Activated CD8-positive, alpha-beta memory T cell treated with anti-CD3 and anti-CD28 coated beads for 24 hours (primary cell): ENCODE measurements at regions not wholly inside any gene's neighbourhood (a gene's known extent, or its start where the extent isn't known, plus 50 kb on each side); places are given as distances from the start of the nearest gene placed in this dataset.
A peak's percentile ranks its signal among the peaks of the same experiment; 100 is the strongest.

Experiments
- DNase-seq: peaks from one replicate; pipeline ENCODE4 v3.0.0-alpha.2; 2020

DNA sequence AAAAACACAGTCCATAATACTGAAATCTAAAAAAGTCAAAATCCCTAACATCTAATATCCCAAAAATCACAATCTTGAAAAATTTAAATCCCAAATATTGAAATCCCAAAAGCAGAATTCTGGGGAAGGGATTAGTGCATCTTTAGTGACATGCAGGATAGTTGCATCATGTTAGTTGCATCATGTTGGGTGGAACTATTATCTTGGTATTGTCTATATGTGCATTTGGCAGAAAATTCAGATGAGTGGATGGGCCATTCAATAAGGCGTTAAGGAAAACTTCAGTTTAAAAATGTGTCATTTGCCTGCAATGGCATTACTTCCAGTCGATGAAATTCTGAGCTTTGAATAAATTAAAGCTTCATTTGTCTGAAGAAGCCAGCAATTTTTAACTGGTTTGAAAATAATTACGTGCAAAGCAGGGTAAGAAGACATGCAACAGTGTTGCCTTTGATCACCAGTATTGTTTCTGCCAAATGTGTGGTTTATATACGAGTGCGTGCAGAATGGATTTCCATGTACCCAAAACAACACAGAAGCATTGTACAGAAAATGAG is 221.4 kb upstream of the NFE2L3 start:
- no peak for DNase-seq

DNA sequence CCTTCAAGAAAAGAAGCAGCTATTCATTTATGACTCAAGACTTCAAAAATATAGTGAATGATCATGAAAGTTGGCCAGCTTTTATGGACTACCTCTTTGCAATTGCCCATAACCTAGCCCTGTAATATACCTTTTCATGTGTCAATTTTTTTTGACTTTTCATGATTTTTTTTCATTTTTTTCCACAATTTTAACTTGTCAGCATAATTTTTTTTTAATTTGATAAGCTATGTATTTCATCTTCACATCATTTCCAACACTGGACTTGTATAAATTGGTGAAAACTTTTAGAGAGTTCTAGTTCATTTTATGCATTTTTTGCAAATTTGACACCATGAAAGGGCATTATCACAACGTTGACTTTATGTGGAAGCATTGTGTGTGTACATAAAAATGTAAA is 220.8 kb upstream of the NFE2L3 start:
- no peak for DNase-seq

GRCh38 chr7:25933921-25934320 is 218.1 kb upstream of the NFE2L3 start:
- no peak for DNase-seq

GRCh38 chr7:25940086-25940906 is 211.7 kb upstream of the NFE2L3 start:
- DNase-seq: no peak

- DNase-seq: no peak
Measured at GRCh38 chr7:25944777-25945515, 207.1 kb upstream of the NFE2L3 start.

- DNase-seq: no peak
Measured at GRCh38 chr7:25945608-25946007, 206.4 kb upstream of the NFE2L3 start.

DNA sequence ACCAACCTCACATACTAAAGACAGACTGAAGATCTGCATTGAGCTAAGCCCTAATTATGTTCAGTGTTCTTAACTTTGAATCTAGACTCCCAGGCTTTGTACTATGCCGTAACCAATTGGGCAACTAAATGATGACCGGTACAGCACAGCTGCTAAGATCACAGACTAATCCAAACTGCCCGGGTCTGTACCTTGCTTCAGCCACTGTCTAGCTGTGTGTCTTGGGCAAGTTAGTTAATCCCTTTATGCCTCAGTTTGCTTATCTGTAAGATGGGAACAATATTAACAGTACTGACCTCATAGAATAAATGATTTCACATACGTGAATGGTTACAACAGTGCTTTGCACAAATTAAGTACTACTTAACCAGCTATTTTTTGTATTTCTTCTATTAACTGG is 205.8 kb upstream of the NFE2L3 start:
- DNase-seq: no peak

- no peak for DNase-seq
Measured at GRCh38 chr7:25947669-25948516, 204.1 kb upstream of the NFE2L3 start.

DNA sequence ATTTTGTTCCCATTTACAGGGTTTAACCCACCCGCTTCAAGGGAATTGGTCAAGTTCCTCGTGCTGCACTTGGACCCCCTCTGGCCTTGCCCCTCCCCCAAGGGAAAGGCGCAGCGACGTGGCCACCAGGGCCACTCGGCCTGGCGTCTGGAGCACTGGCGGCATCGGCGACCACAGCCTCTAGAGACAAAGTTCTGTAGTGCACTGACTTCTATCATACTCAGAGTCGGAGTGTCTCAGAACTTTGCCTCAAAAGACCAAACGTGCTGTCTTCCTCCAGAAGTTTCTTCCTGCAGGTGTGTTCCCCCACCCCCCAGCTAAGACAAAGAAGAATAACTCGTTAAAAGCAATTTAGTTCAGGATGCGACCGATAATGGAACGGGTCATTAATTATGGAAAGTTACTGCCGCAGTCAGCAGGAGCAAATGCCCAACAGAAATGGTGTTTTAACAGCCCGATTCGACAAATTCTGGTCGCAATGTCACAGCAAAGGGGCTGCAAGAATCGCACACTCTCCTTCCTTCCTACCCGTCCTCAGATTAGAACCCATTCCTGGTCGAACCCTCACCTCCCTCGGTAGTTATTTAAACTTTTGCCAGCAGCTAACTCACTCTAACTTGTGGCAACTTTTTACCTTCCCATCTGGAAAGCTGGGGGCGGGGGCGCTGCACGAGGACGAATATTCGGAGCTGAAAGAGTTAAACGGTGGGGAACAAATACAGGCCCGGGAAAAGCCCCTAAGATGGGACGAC is 202.1 kb upstream of the NFE2L3 start:
- no peak for DNase-seq

GRCh38 chr7:25950488-25951413 is 201.2 kb upstream of the NFE2L3 start:
- DNase-seq: peak; percentile 87

- no peak for DNase-seq
Measured at GRCh38 chr7:25951414-25952260, 200.4 kb upstream of the NFE2L3 start.

GRCh38 chr7:25952261-25953057 is 199.5 kb upstream of the NFE2L3 start:
- DNase-seq: no peak

DNA sequence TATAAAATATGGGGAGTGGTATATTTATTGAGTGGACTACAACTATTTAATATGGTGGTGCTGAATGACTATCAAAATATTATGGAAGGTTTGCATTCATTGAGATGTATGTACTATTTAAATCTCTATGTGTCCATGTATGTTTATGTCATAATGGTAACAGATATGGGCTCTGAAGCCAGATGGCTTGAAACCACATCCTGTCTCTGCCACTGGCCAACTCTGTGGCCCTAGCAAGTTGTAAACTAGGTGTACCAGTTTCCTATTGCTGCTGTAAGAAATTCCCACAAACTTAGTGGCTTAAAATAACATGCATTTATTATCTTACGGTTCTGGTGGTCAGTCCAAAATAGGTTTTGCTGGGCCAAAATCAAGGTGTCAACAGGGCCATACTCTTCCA is 198.1 kb upstream of the NFE2L3 start:
- no peak for DNase-seq

GRCh38 chr7:25954395-25954794 is 197.6 kb upstream of the NFE2L3 start:
- DNase-seq: no peak

- DNase-seq: no peak
Measured at GRCh38 chr7:25959168-25959734, 192.7 kb upstream of the NFE2L3 start.

DNA sequence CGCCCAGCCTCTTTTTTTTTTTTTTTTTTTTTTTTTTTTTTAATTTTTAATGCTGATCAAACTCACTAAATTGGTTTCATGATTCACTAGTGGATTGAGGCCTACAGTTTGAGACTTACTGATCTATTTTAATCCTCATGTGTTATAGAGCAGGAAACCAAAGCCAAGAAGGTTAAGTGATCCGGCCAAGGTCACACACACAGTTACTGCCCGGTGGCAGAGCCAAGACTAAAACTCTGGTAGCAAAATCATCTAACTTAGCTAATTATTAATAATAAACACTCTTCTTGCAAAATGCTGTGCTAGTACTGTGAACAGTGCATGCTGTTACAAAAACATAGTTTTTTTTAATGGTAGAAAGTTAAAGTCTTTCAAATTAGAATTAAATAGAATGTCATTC is 188.3 kb upstream of the NFE2L3 start:
- DNase-seq: no peak

GRCh38 chr7:25964483-25964991 is 187.5 kb upstream of the NFE2L3 start:
- no peak for DNase-seq

DNA sequence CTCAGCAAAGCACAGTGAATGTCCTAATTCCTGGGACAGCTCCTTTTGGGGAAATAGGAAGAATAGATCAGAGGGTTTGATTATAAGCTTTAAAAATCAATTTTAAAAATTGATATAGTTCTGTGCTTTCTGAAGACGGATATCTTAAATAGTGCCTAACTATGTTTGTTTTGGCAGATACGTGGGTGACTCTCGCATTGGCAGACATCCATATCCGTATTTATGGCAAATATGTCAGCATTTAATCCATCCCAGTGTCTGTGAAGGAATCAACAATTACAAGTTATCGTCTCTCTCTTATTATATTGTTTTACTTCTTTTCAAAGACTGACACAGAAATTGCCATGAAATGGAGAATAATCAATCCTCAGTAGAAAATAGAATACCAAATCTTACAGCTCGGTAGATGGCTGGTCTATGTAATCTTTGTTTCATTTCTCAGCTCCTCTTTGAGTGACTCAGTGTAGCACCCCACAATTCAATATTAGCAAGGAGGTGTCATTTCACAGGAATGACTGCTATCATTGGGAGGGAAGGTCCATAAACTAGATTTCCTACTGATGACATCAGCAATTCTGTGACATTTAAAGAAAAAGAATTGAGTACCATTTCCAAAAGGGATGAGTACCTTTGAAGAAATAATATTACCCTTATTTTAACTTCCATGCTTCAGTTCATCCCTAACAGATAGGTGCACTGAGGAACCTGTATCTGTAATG is 186.4 kb upstream of the NFE2L3 start:
- DNase-seq: no peak
